PFSK-1 (cell line): ENCODE measurements at regions not wholly inside any gene's neighbourhood (a gene's known extent, or its start where the extent isn't known, plus 50 kb on each side); places are given as distances from the start of the nearest gene placed in this dataset.

Experiments used
- FOXP2 ChIP-seq: optimal IDR thresholded peaks from 2 replicates; pipeline ENCODE3; 2011; ENCODE audit warnings: borderline replicate concordance, control low read depth, inconsistent platforms; ENCODE audit not compliant: insufficient read depth; ENCODE audit errors: extremely low read length, extremely low read depth
- POLR2AphosphoS5 ChIP-seq: IDR thresholded peaks from 2 replicates; pipeline ENCODE4 v1.6.1; 2012; ENCODE audit warnings: low read depth, mild to moderate bottlenecking, control low read depth, low read length, moderate library complexity
- TAF1 ChIP-seq: IDR thresholded peaks from 2 replicates; pipeline ENCODE4 v1.6.1; 2012; ENCODE audit warnings: low read length, control low read depth, borderline replicate concordance; ENCODE audit not compliant: insufficient read depth

DNA sequence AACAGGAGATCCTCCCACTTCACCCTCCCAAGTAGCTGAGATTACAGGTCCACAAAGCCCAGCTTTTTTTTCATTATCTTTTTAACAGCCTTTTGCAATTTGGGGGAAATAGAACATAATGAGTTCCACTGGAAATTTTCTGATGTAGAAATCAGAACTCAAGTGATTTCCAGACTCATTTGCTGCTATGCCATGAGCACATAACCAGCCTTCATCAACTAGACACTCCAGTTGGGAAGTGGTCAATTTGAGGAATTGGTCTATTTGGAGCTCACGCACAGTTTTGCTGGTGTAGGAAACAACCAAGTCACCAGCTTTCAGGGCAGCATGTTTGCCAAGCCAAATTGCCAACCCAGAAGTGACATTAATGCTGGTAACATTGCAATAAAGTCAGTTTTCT is 86.7 kb downstream of the MAFB start:
- TF ChIP-seq POLR2AphosphoS5 (no peak), TAF1 (no peak), FOXP2 (no peak)
